ENCODE measurements at regions not wholly inside any gene's neighbourhood (a gene's known extent, or its start where the extent isn't known, plus 50 kb on each side); places are given as distances from the start of the nearest gene placed in this dataset.

DNA sequence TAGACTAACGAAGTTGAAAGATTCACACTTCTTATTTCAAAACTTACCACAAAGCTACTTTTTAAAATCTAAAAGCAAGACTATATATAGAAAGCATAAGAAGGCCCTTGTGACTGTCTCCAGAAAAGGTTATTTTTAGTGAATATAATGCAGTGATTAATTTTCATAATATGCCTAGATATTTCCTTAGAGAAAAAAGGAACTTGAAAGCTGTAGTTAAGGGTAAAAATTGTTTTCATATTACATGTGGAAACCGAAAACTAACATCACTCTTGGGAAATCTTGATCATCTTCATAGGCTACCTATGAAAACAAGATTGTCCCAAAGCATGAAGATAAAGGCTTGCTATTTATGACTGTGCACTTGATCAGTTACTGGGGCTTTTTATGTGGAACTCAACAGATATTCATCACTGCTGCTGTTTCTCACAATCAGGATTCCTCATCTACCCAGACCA, 223.2 kb downstream of the SH2D4B start:
- Mint-ChIP-seq H3K27ac (no peak overlapping the region), H3K36me3 (no peaks in the 10 kb centered on the region), H3K4me1 (no peaks in the 10 kb centered on the region), H3K9me3 (no peaks in the 10 kb centered on the region), H3K27me3 (ENCODE audit: low read depth in 3 of 3) (no peaks in the 10 kb centered on the region), H3K4me3 (no peak overlapping the region)
- Histone ChIP-seq H3K36me3 (replicated peaks in 1 of 2; ENCODE audit: control insufficient read depth in 1 of 2, insufficient read depth in 2 of 2, low read length in 2 of 2) (no peaks in the 10 kb centered on the region), H3K4me2 (replicated peaks; ENCODE audit: extremely low read depth, low read length, poor library complexity, severe bottlenecking) (no peak overlapping the region), H3K9me3 (replicated peaks in 1 of 2; ENCODE audit: control insufficient read depth in 1 of 2, insufficient read depth in 1 of 2, low read length in 2 of 2) (no peaks in the 10 kb centered on the region), H3K9ac (ENCODE audit: insufficient read depth, low read length, poor library complexity, severe bottlenecking) (no peak overlapping the region), H3K27ac (ENCODE audit: low read depth in 1 of 2, low read length in 2 of 2) (no peak overlapping the region), H3K4me1 (ENCODE audit: control insufficient read depth in 1 of 2, insufficient read depth in 2 of 2, low read length in 2 of 2) (no peaks in the 10 kb centered on the region), H2AFZ (ENCODE audit: insufficient read depth, low read depth, low read length, poor library complexity, severe bottlenecking) (no peak overlapping the region), H3K4me3 (replicated peaks in 1 of 3; ENCODE audit: low read depth in 2 of 3, low read length in 3 of 3) (no peak overlapping the region), H4K20me1 (ENCODE audit: insufficient read depth, low read length) (no peaks in the 10 kb centered on the region), H3K79me2 (ENCODE audit: insufficient read depth, low read length) (no peaks in the 10 kb centered on the region), H3K27me3 (ENCODE audit: control insufficient read depth in 2 of 2, insufficient read depth in 2 of 2, low read length in 2 of 2) (no peaks in the 10 kb centered on the region)
- WGBS (ENCODE audit: insufficient coverage) = no CpG with 5 or more reads among the region's 2 CpGs
- TF ChIP-seq, protein P1, sequence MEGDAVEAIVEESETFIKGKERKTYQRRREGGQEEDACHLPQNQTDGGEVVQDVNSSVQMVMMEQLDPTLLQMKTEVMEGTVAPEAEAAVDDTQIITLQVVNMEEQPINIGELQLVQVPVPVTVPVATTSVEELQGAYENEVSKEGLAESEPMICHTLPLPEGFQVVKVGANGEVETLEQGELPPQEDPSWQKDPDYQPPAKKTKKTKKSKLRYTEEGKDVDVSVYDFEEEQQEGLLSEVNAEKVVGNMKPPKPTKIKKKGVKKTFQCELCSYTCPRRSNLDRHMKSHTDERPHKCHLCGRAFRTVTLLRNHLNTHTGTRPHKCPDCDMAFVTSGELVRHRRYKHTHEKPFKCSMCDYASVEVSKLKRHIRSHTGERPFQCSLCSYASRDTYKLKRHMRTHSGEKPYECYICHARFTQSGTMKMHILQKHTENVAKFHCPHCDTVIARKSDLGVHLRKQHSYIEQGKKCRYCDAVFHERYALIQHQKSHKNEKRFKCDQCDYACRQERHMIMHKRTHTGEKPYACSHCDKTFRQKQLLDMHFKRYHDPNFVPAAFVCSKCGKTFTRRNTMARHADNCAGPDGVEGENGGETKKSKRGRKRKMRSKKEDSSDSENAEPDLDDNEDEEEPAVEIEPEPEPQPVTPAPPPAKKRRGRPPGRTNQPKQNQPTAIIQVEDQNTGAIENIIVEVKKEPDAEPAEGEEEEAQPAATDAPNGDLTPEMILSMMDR (IDR thresholded peaks at IDR 0.05) = no peak
- no peak for DNase-seq
- intact Hi-C loops (cut with micrococcal nuclease) = no loop called here

DNA sequence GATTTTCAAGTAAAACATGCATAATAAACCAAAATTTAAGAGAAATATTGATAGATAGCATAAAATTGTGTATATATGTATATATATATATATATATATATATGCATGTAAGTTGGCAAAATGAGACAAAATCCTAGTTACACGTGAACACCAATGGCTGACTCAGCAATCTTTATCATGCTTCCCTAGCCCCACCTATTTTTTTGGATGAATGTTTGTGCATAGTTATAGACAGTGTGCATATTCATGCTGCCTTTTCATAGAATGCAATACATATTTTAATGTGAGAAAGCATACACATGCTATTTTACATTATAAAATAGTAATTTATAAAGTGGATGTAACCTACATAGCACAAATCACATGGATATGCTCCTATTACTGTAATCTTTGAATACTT, 230.3 kb downstream of the SH2D4B start:
- H3K9ac ChIP-seq (ENCODE audit: insufficient read depth, low read length, poor library complexity, severe bottlenecking) = no peak overlapping the region
- H4K20me1 ChIP-seq (ENCODE audit: insufficient read depth, low read length) = no peaks in the 10 kb centered on the region
- Mint-ChIP-seq H3K9me3 (peaks cover 0 to 3% (median 0%) of the 10 kb centered on the region in 7 donors), H3K27ac (no peak overlapping the region), H3K4me3 (no peak overlapping the region), H3K36me3 (no peaks in the 10 kb centered on the region), H3K27me3 (ENCODE audit: low read depth in 3 of 3) (peaks cover 1 to 2% (median 2%) of the 10 kb centered on the region in 3 donors), H3K4me1 (no peaks in the 10 kb centered on the region)
- intact Hi-C loops (cut with micrococcal nuclease) = no loop called here
- no peak overlapping the region for H3K4me2 ChIP-seq (replicated peaks; ENCODE audit: extremely low read depth, low read length, poor library complexity, severe bottlenecking)
- H3K27ac ChIP-seq (ENCODE audit: low read depth in 1 of 2, low read length in 2 of 2) = no peak overlapping the region
- DNase-seq = no peak
- WGBS (ENCODE audit: insufficient coverage) = no CpG with 5 or more reads among the region's 1 CpG
- H2AFZ ChIP-seq (ENCODE audit: insufficient read depth, low read depth, low read length, poor library complexity, severe bottlenecking) = no peak overlapping the region
- no peaks in the 10 kb centered on the region for H3K27me3 ChIP-seq (ENCODE audit: control insufficient read depth in 2 of 2, insufficient read depth in 2 of 2, low read length in 2 of 2)
- no peaks in the 10 kb centered on the region for H3K36me3 ChIP-seq (replicated peaks in 1 of 2; ENCODE audit: control insufficient read depth in 1 of 2, insufficient read depth in 2 of 2, low read length in 2 of 2)
- H3K4me3 ChIP-seq (replicated peaks in 1 of 3; ENCODE audit: low read depth in 2 of 3, low read length in 3 of 3) = no peak overlapping the region
- no peaks in the 10 kb centered on the region for H3K9me3 ChIP-seq (replicated peaks in 1 of 2; ENCODE audit: control insufficient read depth in 1 of 2, insufficient read depth in 1 of 2, low read length in 2 of 2)
- H3K79me2 ChIP-seq (ENCODE audit: insufficient read depth, low read length) = no peaks in the 10 kb centered on the region
- TF ChIP-seq, protein P1 (IDR thresholded peaks at IDR 0.05) = no peak
- no peaks in the 10 kb centered on the region for H3K4me1 ChIP-seq (ENCODE audit: control insufficient read depth in 1 of 2, insufficient read depth in 2 of 2, low read length in 2 of 2)
